Thyroid gland (tissue), 4 donors: ENCODE measurements at regions not wholly inside any gene's neighbourhood (a gene's known extent, or its start where the extent isn't known, plus 50 kb on each side); places are given as distances from the start of the nearest gene placed in this dataset.

Source experiments
- CTCF ChIP-seq, 6 experiments: fragments of 200-600 bp in 3 of 6; fragments of 450-650 bp in 3 of 6; sonication (generic) in 3 of 6; IDR thresholded peaks; one replicate each; pipeline ENCODE4 v1.5.1; 2016 to 2019; ENCODE audit warnings: antibody characterized with exemption in 6 of 6, mild to moderate bottlenecking in 2 of 6, inconsistent platforms in 1 of 6, moderate library complexity in 1 of 6
- POLR2A ChIP-seq, 2 donors: fragments of 450-650 bp; IDR thresholded peaks; one replicate each; pipeline ENCODE4 v1.6.1; 2017; ENCODE audit warnings: antibody characterized with exemption in 2 of 2, mild to moderate bottlenecking in 2 of 2, moderate library complexity in 1 of 2

GRCh38 chr7:118312966-118313365 is 88.5 kb downstream of the ANKRD7 start:
- TF ChIP-seq CTCF (IDR thresholded peaks at IDR 0.05) (no peak), POLR2A (IDR thresholded peaks at IDR 0.05) (no peak)
